Fibroblast of peridontal ligament (primary cell): ENCODE measurements at regions not wholly inside any gene's neighbourhood (a gene's known extent, or its start where the extent isn't known, plus 50 kb on each side); places are given as distances from the start of the nearest gene placed in this dataset.

ENCODE experiments used
- DNase-seq: peaks from one replicate; pipeline ENCODE4 v3.0.0-alpha.2; 2010; ENCODE audit errors: extremely low read depth

DNA sequence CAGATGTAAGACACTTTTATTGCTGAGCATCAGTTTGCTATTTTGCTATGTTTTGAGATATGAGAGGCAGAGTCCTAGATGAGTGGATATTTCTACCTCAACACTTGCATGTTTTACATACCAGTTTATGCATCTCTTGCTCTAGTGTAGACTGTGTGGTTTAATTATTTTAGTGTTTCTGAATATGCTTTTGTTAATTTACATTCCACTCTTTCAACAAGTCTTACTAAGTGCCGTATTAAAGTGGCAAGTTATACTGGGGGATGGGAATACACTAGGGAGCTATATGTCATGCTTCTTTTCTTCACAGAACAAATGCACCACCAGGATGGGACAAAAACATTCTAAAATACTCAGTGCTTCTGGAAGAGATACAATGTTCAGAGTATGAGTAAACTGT lies 507.7 kb upstream of the PRMT6 start:
- DNase-seq: no peak

GRCh38 chr1:106554294-106554693 lies 502.2 kb upstream of the PRMT6 start:
- peak; percentile 76 for DNase-seq

GRCh38 chr1:106555571-106555970 lies 500.9 kb upstream of the PRMT6 start:
- DNase-seq: no peak

DNA sequence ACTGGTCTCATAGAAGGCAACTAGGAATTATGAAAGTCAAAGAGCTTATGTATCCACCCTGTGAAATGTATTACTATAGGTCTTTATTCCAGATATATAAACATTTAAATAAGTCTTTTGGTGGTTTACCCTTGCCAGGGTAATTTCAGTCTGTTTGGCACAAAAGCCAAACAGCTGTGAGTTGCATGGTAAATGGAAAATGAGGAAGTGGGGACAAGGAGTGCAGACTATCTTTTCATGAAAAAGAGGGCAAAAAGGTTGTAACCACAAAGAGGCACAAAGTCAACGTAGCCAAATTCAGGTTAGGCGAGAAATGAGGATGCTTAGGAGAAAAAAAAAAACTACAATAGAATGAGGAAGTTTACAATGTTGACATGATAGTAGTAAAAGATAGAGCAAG lies 492.3 kb upstream of the PRMT6 start:
- no peak for DNase-seq

GRCh38 chr1:106568201-106568974 lies 488.1 kb upstream of the PRMT6 start:
- DNase-seq: no peak

- peak; percentile 23 for DNase-seq
These were observed 485.4 kb upstream of the PRMT6 start for GRCh38 chr1:106571109-106571508.

- peak; percentile 11 for DNase-seq
These were observed 472.4 kb upstream of the PRMT6 start for GRCh38 chr1:106584107-106584506.

DNA sequence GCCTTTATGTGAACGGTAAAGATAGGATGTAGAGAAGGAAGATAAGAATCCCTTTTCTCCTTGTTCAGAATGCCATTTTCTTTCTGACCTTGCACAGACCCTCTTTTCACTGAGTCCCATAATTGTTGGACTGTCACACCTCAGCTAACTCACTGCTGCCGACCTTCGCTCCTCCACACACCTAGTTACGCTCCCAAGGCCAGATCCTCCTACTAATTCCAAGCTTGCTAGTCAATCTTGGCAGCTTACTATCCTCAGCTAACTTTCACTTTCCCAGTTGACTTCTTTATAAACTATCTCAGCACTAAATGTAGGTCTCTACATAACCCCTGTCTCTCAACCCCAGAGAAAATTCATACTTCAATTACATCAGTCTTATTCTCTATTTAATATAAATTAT lies 471.8 kb upstream of the PRMT6 start:
- peak; percentile 18 for DNase-seq

- peak; percentile 70 for DNase-seq
These were observed 455.8 kb upstream of the PRMT6 start for GRCh38 chr1:106600626-106601025.

DNA sequence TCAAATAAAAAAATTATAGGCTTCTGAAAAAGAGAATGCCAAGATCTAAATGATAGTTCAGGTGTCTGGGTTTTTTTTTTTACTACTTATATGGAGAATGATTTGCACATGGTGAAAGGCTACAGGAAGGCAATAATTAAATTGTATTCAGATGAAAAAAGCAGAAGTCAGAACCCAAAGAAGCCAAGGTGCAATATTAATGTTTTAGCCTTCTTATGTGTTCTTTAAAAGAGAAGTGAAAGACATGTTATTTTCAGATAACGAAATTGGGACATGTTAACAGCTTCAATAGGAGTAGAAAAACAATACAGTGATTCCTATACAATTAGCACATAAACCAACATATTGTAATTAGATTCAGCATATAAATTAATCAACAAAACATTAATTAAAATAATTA lies 452.9 kb upstream of the PRMT6 start:
- no peak for DNase-seq

- DNase-seq: peak; percentile 18
These were observed 447.6 kb upstream of the PRMT6 start for GRCh38 chr1:106608841-106609240.

DNA sequence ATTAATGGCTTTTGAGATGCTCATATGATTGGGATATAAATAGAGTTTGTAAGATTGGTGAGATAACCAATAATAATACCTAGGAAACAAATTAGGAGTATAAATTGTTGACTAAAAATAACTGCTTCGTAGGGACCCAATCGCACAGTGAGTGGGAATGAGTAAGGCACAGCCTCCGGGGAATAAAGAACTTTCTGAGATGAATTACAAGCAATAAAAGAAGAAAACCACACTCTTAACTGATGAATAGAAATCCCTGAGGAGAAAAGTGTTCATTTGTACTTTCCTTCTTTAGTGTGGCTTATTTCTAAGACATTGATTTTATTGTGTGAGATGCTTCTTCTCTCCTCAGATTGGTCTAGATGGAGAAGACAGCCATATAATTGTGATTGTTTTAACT lies 443.4 kb upstream of the PRMT6 start:
- no peak for DNase-seq

- peak; percentile 57 for DNase-seq
These were observed 442.6 kb upstream of the PRMT6 start for GRCh38 chr1:106613861-106614260.

- no peak for DNase-seq
These were observed 441.0 kb upstream of the PRMT6 start for GRCh38 chr1:106615473-106615872.

- DNase-seq: no peak
These were observed 437.2 kb upstream of the PRMT6 start for GRCh38 chr1:106619080-106619826.

DNA sequence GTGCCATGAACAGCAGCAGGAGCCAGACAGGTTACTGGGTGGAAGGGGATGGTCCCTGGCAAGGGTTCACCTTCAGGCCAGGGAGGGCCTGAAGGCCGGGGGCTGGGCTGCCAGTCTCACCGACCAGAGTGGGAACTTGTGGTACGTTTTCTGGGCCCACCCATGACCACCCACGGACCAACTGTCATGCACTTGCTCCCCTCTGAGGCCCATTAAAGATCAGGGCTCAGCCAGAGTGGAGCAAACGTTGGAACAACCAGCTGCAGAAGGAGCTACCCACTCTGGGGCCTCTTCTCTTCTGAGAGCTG lies 436.7 kb upstream of the PRMT6 start:
- DNase-seq: no peak

DNA sequence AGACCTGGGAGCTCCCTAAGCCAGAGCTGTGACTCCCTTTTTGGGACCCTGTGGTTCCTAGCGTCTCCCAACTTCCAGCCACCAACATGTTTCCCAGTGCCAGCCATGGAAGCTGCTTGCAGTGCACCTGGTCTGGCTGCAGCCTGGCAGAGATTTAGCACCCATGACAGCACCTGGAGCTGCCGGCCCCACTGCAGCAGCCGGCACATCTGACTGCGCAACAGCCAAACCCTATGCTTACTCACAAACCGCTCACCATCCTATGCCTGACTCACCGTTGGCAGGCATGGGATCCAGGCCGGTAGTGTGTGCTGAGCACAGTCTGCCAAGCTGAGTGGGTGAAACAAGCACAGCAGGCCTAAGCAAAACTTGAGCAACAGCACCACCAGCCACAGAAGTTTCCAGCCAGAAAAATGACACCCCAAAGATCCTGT lies 435.9 kb upstream of the PRMT6 start:
- peak; percentile 84 for DNase-seq

GRCh38 chr1:106621853-106622252 lies 434.6 kb upstream of the PRMT6 start:
- peak; percentile 18 for DNase-seq

DNA sequence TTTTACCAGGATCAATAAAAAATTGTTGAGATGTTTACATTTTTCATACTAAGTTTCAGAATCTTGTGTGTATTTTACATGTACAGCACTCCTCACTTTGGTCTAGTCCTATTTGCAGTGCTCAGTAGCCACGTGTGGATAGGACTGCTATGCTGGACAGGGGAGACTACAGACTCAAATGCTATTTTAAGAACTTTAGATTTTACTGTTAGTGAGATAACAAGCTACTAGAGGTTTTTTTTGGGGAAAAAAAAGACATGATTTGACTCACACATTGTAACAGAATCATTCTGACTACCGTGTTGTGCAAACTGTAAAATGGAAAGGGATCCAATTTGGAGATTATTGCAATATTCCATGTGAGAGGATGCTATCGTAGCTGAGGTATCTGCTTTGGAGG lies 418.9 kb upstream of the PRMT6 start:
- peak; percentile 7 for DNase-seq

DNA sequence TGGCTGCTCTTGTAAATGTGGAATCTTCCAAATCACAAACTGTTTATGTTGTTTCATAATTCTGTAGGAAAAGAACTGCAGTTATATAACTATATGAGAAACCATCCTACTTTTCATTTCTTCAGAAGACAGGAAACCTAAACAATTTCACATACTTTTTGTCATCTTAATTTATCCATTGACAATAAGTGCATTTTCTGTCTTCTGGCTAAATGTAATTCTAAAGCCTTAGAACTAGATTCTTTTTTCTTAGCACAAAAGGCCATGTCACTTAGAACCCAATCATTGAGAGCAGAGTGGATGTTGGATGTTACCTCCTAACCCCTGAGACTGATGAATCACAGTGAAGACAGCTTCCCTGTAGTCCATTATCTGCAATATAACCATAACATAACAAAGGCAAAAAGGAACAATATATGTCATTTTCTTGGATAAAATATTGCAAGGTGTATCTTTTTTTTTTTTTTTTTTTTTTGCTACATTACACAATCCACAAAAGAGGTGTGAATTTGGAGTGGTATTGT lies 410.2 kb upstream of the PRMT6 start:
- peak; percentile 27 for DNase-seq

DNA sequence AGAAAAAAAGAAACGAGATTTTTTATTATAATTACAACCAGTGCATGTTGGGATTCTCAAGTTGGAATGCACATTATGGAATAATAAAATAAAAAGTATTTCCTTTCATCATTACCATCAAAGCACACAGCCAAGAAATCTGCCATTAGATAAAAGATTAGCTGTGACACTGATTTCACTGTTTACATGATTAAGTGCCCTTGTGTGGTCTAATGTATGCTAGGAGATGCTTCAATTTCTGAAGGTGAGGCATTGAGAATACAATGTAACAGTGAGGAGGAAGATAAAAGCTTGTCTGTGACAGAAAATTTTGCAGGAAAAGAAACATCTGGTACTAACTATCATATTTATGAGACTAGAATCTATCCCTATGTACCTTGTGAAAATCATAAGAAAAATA lies 409.7 kb upstream of the PRMT6 start:
- no peak for DNase-seq

GRCh38 chr1:106651028-106651762 lies 405.3 kb upstream of the PRMT6 start:
- peak; percentile 35 for DNase-seq
